GM23248 (cell line): ENCODE measurements at regions not wholly inside any gene's neighbourhood (a gene's known extent, or its start where the extent isn't known, plus 50 kb on each side); places are given as distances from the start of the nearest gene placed in this dataset.
"Not testable (repeated sequence)": the region's sequence is repeated elsewhere in the genome, so short reads cannot be mapped to it uniquely, and the experiment has no call there.

Experiments
- DNase-seq: peaks from one replicate; pipeline ENCODE4 v3.0.0-alpha.2; 2015
- H2AFZ ChIP-seq: fragments of 200-600 bp; sonication (generic); 2 replicates; pipeline ENCODE4 v1.6.1; 2016; ENCODE audit warnings: antibody characterized with exemption
- H3F3A ChIP-seq: fragments of 200-600 bp; sonication (generic); 2 replicates; pipeline ENCODE4 v1.6.1; 2016; ENCODE audit warnings: mild to moderate bottlenecking, antibody characterized with exemption, mixed run types; ENCODE audit not compliant: insufficient read depth
- H3K27ac ChIP-seq: fragments of 200-600 bp; sonication (generic); 2 replicates; pipeline ENCODE4 v1.5.1; 2016; ENCODE audit warnings: mild to moderate bottlenecking
- H3K27me3 ChIP-seq: fragments of 200-600 bp; sonication (generic); replicated peaks from 2 replicates; pipeline ENCODE4 v1.6.1; 2016; ENCODE audit warnings: mild to moderate bottlenecking; ENCODE audit not compliant: insufficient read depth
- H3K36me3 ChIP-seq: fragments of 200-600 bp; sonication (generic); 2 replicates; pipeline ENCODE4 v1.6.1; 2016; ENCODE audit warnings: low read depth, mild to moderate bottlenecking
- H3K4me1 ChIP-seq: fragments of 200-600 bp; sonication (generic); 2 replicates; pipeline ENCODE4 v1.6.1; 2016; ENCODE audit warnings: mild to moderate bottlenecking; ENCODE audit not compliant: insufficient read depth
- H3K4me2 ChIP-seq: fragments of 200-600 bp; sonication (generic); one replicate; pipeline ENCODE4 v1.6.1; 2016; ENCODE audit warnings: mild to moderate bottlenecking; ENCODE audit not compliant: unreplicated experiment
- H3K4me3 ChIP-seq: fragments of 200-600 bp; sonication (generic); 2 replicates; pipeline ENCODE4 v1.5.1; 2016; ENCODE audit warnings: mild to moderate bottlenecking
- H3K79me2 ChIP-seq: fragments of 200-600 bp; sonication (generic); 2 replicates; pipeline ENCODE4 v1.6.1; 2016; ENCODE audit warnings: mild to moderate bottlenecking; ENCODE audit not compliant: insufficient read depth
- H3K9ac ChIP-seq: fragments of 200-600 bp; sonication (generic); 2 replicates; pipeline ENCODE4 v1.6.1; 2016; ENCODE audit warnings: mild to moderate bottlenecking
- H3K9me2 ChIP-seq: fragments of 200-600 bp; sonication (generic); 2 replicates; pipeline ENCODE4 v1.6.1; 2016; ENCODE audit warnings: mixed run types, mild to moderate bottlenecking, moderate library complexity; ENCODE audit not compliant: insufficient read depth
- H3K9me3 ChIP-seq: fragments of 200-600 bp; sonication (generic); one replicate; pipeline ENCODE4 v1.6.1; 2017; ENCODE audit warnings: low read depth
- H4K20me1 ChIP-seq: fragments of 200-600 bp; sonication (generic); 2 replicates; pipeline ENCODE4 v1.6.0; 2016; ENCODE audit not compliant: insufficient read depth
- EZH2 ChIP-seq: fragments of 200-600 bp; sonication (generic); IDR thresholded peaks from 2 replicates; pipeline ENCODE4 v1.6.1; 2018; ENCODE audit warnings: antibody characterized with exemption, mild to moderate bottlenecking; ENCODE audit not compliant: insufficient read depth, poor library complexity, severe bottlenecking
- EZH2phosphoT487 ChIP-seq: fragments of 200-600 bp; sonication (generic); IDR thresholded peaks from 2 replicates; pipeline ENCODE4 v1.6.1; 2018; ENCODE audit warnings: antibody characterized with exemption, moderate library complexity, mild to moderate bottlenecking, low read depth; ENCODE audit not compliant: insufficient read depth
- WGBS, 2 experiments: methylation state at CpG; one replicate each; pipeline ENCODE4 v1.1.6; 2015 to 2017; ENCODE audit warnings: low lambda C conversion rate in 2 of 2, low coverage in 1 of 2; ENCODE audit errors: missing lambda C conversion rate in 2 of 2; 5-methylcytosine and 5-hydroxymethylcytosine counted together
- in situ Hi-C: fragments of 300-500 bp; cut with MboI; formaldehyde crosslinking; loops from 2 replicates; pipeline ENCODE4 v1.15.0; 2020

DNA sequence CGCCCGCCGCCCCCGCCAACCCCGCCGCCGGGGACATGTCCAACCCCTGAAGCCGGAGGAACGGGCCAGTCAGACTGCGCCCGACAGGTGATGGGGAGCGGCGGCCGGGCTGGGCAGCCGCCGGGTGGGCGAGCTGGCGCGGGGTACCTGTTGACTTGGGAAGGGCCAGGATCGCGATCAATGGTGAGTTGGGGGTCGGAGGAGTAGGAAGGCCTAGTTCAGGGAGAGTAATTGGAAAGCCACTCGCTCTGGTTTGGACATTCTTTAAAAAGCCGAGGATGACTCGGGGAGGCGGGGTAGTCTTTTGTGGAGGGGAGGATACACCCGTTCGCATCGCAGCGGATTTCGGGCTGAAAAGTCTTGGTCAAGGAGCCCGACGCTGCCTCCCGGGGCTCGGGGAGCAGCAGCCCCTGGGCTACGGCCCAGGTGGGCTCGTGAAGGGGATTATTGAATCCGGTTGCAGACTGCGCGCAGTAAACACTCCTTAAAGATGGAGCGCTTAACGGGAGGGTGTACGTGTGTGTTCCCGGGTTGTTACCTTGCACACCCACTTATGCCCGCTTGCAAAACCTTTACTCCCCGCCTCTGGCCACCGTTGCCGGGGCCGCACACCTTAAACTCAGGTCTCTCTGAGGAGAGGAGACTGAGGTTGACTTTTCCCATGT is 123.8 kb downstream of the GOSR1 start:
- H3K4me1 ChIP-seq = peaks cover 20% of the 10 kb centered on the region; the same call in 1 of the 2 replicates
- TF ChIP-seq EZH2phosphoT487 (no peak), EZH2 (no peak)
- H3K4me3 ChIP-seq = peak overlapping the region; percentile 79
- peak overlapping the region; percentile 90 for H3K9ac ChIP-seq
- 0 out of 2 replicates have a peak, but pooled peaks cover 2% of the 10 kb centered on the region for H4K20me1 ChIP-seq
- peak overlapping the region; percentile 86 for H3K27ac ChIP-seq
- H3K9me3 ChIP-seq = no peaks in the 10 kb centered on the region
- peak overlapping the region; percentile 74 for H3K4me2 ChIP-seq
- WGBS, 2 experiments = 1% methylated on average over 45 to 49 of the region's 49 CpGs
- DNase-seq = peak; percentile 63
- H3K36me3 ChIP-seq = no peaks in the 10 kb centered on the region
- in situ Hi-C loops = no loop called here
- H3K27me3 ChIP-seq = no peaks in the 10 kb centered on the region
- no peaks in the 10 kb centered on the region for H3K9me2 ChIP-seq
- peak overlapping the region; percentile 85 for H2AFZ ChIP-seq
- peaks cover 6% of the 10 kb centered on the region; the same call in 1 of the 2 replicates for H3F3A ChIP-seq
- peaks cover 50% of the 10 kb centered on the region for H3K79me2 ChIP-seq

DNA sequence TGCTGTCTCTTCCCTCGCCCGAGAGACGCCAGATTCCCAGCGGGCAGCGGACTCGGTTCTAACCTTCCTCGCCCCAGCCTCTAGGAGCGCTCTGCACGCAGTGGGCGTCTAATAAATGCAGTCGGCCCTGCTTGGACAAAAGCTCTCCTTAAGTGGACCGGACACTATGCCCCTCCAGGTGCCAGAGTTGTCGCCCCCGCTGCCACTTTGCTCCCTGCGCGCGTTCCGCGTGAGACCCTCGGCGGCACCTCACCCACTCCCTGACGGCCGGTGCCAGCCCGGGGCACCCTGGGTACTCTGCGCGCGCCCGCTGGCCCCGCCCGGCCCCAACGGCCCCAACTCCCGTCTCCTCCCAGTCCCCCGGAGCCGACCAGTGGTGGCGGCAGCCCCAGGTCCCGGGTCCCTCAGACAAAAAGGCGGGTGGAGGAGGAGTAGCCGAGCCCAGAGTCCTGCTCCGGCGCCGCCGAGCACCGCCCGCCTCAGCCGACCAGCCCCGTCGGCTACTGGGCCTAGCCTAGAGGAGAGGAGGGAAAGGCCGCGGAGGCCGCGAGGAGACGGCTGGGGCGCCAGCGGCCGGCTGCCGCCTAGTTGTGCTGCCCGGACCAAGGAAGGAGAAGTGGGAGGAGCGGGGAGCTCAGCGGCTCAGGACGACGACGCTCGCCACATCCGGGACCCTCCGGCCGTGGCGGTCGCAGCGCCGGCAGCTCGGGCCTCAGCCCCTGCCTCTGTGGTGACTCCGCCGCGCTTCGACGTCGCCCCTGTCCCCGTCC is 123.0 kb downstream of the GOSR1 start:
- H2AFZ ChIP-seq = peak overlapping the region; percentile 85
- peak overlapping the region; percentile 79 for H3K4me3 ChIP-seq
- no peaks in the 10 kb centered on the region for H3K9me3 ChIP-seq
- H4K20me1 ChIP-seq = 0 out of 2 replicates have a peak, but pooled peaks cover 2% of the 10 kb centered on the region
- peak overlapping the region; percentile 53 for H3K4me2 ChIP-seq
- peaks cover 43% of the 10 kb centered on the region for H3K79me2 ChIP-seq
- DNase-seq = peak; percentile 91
- H3K4me1 ChIP-seq = peaks cover 20% of the 10 kb centered on the region; the same call in 1 of the 2 replicates
- TF ChIP-seq EZH2phosphoT487 (no peak), EZH2 (no peak)
- H3F3A ChIP-seq = peaks cover 6% of the 10 kb centered on the region; the same call in 1 of the 2 replicates
- in situ Hi-C loops = no loop called here
- H3K27me3 ChIP-seq = no peaks in the 10 kb centered on the region
- peak overlapping the region; percentile 90 for H3K9ac ChIP-seq
- H3K36me3 ChIP-seq = no peaks in the 10 kb centered on the region
- H3K9me2 ChIP-seq = no peaks in the 10 kb centered on the region
- H3K27ac ChIP-seq = peak overlapping the region; percentile 86
- WGBS, 2 experiments = 1 to 2% methylated on average over 53 to 74 of the region's 78 CpGs

DNA sequence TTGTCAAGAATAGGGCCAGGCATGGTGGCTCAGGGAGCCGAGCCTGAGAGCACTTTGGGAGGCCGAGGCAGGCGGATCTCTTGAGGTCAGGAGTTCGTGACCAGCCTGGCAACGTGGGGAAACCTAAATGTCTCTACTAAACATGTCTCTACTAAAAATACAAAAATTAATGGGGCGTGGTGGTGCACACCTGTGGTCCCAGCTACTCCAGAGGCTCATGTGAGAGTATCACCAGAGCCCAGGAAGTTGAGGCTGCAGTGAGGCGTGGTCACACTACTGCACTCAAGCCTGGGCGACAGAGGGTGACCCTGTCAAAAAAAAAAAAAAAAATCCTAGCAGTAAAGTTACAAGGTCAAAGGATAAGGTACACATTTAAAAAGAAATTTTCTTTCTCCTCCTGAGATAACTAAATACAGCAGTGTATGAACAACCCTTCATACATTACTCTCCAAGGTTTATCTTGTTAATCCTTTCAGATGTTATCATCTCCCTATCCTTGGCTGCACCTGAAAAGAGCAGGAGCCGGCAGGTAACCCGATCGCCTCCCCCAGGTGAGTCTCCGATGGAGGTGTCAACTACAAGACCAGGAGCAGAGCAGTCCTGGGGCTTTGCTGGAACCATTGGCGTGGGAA is 122.3 kb downstream of the GOSR1 start:
- 46 to 49% methylated on average over 13 of the region's 13 CpGs for WGBS, 2 experiments
- Histone ChIP-seq H3K9me3 (no peaks in the 10 kb centered on the region), H3K9me2 (no peaks in the 10 kb centered on the region), H3K4me3 (peak overlapping the region; percentile 79), H3K27ac (peak overlapping the region; percentile 86), H4K20me1 (no peaks in the 10 kb centered on the region), H3K36me3 (no peaks in the 10 kb centered on the region), H3K27me3 (no peaks in the 10 kb centered on the region), H3F3A (peaks cover 6% of the 10 kb centered on the region; the same call in 1 of the 2 replicates), H2AFZ (peak overlapping the region; percentile 85), H3K4me2 (peak overlapping the region; percentile 53), H3K4me1 (peaks cover 20% of the 10 kb centered on the region; the same call in 1 of the 2 replicates), H3K9ac (peak overlapping the region; percentile 90), H3K79me2 (peaks cover 36% of the 10 kb centered on the region)
- in situ Hi-C loops = no loop called here
- no peak for DNase-seq
- TF ChIP-seq EZH2phosphoT487 (no peak), EZH2 (no peak)

DNA sequence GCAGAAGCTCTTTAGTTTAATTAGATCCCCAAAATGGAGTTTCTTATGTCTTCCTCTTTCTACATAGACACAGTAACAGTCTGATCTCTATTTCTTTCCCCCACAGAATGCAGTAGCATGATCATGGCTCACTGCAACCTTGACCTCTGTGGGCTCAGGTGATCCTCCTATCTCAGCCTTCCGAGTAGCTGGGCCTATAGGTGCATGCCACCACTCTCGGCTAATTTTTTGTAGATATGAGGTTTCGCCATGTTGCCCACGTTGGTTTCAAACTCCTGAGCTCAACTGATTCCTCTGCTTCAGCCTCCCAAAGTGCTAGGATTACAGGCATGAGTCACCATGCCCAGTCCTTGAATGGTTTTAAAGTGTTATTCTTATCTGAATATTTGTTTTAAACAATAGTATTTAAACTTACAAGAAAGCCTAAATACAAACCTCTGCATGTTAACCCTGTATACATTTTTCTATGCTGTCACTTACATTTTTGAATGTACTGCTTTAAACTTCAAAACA is 120.6 kb downstream of the GOSR1 start:
- H3K36me3 ChIP-seq = no peaks in the 10 kb centered on the region
- TF ChIP-seq EZH2phosphoT487 (no peak), EZH2 (no peak)
- H4K20me1 ChIP-seq = no peaks in the 10 kb centered on the region
- H2AFZ ChIP-seq = no peak overlapping the region
- H3F3A ChIP-seq = peaks cover 6% of the 10 kb centered on the region; the same call in 1 of the 2 replicates
- H3K4me2 ChIP-seq = no peak overlapping the region
- peak; percentile 3 for DNase-seq
- in situ Hi-C loops = no loop called here
- no peaks in the 10 kb centered on the region for H3K9me2 ChIP-seq
- no peak overlapping the region for H3K9ac ChIP-seq
- H3K9me3 ChIP-seq = no peaks in the 10 kb centered on the region
- H3K4me3 ChIP-seq = no peak overlapping the region
- H3K27me3 ChIP-seq = no peaks in the 10 kb centered on the region
- H3K4me1 ChIP-seq = peaks cover 10% of the 10 kb centered on the region; the same call in 1 of the 2 replicates
- H3K27ac ChIP-seq = no peak overlapping the region
- WGBS, 2 experiments = 74 to 75% methylated on average over 4 of the region's 4 CpGs
- H3K79me2 ChIP-seq = peaks cover 18% of the 10 kb centered on the region

DNA sequence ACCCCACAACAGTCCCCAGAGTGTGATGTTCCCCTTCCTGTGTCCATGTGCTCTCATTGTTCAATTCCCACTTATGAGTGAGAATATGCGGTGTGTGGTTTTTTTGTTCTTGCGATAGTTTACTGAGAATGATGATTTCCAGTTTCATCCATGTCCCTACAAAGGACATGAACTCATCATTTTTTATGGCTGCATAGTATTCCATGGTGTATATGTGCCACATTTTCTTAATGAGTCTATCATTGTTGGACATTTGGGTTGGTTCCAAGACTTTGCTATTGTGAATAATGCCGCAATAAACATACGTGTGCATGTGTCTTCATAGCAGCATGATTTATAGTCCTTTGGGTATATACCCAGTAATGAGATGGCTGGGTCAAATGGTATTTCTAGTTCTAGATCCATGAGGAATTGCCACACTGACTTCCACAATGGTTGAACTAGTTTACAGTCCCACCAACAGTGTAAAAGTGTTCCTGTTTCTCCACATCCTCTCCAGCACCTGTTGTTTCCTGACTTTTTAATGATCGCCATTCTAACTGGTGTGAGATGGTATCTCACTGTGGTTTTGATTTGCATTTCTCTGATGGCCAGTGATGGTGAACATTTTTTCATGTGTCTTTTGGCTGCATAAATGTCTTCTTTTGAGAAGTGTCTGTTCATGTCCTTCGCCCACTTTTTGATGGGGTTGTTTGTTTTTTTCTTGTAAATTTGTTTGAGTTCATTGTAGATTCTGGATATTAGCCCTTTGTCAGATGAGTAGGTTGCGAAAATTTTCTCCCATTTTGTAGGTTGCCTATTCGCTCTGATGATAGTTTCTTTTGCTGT is 120.0 kb downstream of the GOSR1 start:
- H3K9me3 ChIP-seq, H3K9ac ChIP-seq, H3K4me1 ChIP-seq, H3F3A ChIP-seq, H3K27me3 ChIP-seq, H3K27ac ChIP-seq, in situ Hi-C loops, H3K4me2 ChIP-seq, DNase-seq, H3K36me3 ChIP-seq, H2AFZ ChIP-seq, H4K20me1 ChIP-seq, H3K9me2 ChIP-seq, H3K4me3 ChIP-seq: not testable (repeated sequence)
- WGBS, 2 experiments = 79 to 91% methylated on average over 6 to 7 of the region's 8 CpGs
- peaks cover 12% of the 10 kb centered on the region for H3K79me2 ChIP-seq

DNA sequence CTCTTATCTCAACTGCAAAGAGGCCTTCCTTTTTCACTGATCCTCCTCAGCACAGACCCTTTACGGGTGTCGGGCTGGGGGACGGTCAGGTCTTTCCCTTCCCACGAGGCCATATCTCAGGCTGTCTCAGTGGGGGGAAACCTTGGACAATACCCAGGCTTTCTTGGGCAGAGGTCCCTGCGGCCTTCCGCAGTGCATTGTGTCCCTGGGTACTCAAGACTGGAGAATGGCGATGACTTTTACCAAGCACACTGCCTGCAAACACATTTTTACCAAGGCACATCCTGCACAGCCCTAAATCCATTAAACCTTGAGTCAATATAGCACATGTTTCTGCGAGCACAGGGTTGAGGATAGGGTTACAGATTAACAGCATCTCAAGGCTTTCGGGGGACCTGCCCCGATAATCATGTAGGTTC is 117.8 kb downstream of the GOSR1 start:
- in situ Hi-C loops, H3K9me3 ChIP-seq, H3K9me2 ChIP-seq, H4K20me1 ChIP-seq, H3K79me2 ChIP-seq, H3F3A ChIP-seq, H3K36me3 ChIP-seq, H3K27me3 ChIP-seq, H2AFZ ChIP-seq, H3K4me3 ChIP-seq, H3K4me1 ChIP-seq, DNase-seq, H3K27ac ChIP-seq, H3K4me2 ChIP-seq, H3K9ac ChIP-seq: not testable (repeated sequence)
- 90% methylated on average over 10 of the region's 10 CpGs for WGBS, 2 experiments
